ENCODE measurements at regions not wholly inside any gene's neighbourhood (a gene's known extent, or its start where the extent isn't known, plus 50 kb on each side); places are given as distances from the start of the nearest gene placed in this dataset.
"Not testable (repeated sequence)": the region's sequence is repeated elsewhere in the genome, so short reads cannot be mapped to it uniquely, and the experiment has no call there.

DNA sequence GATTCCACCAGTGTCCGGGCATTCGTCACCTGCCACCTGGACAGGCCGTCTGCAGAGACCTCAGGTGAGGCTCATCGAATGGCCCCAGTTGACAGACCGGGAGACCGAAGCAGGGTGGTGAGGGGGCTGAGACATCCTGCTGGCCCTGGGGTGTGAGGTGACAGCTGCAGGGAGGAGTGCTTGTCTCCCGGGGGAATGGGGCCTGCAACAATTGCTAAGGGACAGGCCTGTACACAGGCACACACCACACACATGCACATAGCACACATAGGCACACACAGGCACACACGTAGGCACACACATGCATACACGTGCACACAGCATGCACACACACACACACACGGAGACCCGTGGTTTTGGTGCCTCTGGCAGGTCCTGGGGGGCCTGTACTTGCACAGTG, 4363.9 kb upstream of the TPTE start:
- not testable (repeated sequence) for TF ChIP-seq SP1 (CRISPR knock-in tag; conservative IDR thresholded peaks at IDR 0.05); GTF2I (CRISPR knock-in tag; conservative IDR thresholded peaks at IDR 0.05); ELF4 (CRISPR knock-in tag; IDR thresholded peaks at IDR 0.05; ENCODE audit: low read depth); MYBL2 (CRISPR knock-in tag; IDR thresholded peaks at IDR 0.05); ZNF121 (CRISPR knock-in tag; IDR thresholded peaks at IDR 0.05)
- TF ChIP-seq, protein P1, sequence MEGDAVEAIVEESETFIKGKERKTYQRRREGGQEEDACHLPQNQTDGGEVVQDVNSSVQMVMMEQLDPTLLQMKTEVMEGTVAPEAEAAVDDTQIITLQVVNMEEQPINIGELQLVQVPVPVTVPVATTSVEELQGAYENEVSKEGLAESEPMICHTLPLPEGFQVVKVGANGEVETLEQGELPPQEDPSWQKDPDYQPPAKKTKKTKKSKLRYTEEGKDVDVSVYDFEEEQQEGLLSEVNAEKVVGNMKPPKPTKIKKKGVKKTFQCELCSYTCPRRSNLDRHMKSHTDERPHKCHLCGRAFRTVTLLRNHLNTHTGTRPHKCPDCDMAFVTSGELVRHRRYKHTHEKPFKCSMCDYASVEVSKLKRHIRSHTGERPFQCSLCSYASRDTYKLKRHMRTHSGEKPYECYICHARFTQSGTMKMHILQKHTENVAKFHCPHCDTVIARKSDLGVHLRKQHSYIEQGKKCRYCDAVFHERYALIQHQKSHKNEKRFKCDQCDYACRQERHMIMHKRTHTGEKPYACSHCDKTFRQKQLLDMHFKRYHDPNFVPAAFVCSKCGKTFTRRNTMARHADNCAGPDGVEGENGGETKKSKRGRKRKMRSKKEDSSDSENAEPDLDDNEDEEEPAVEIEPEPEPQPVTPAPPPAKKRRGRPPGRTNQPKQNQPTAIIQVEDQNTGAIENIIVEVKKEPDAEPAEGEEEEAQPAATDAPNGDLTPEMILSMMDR (IDR thresholded peaks at IDR 0.05), result not testable (repeated sequence)
- TF ChIP-seq, protein P2, sequence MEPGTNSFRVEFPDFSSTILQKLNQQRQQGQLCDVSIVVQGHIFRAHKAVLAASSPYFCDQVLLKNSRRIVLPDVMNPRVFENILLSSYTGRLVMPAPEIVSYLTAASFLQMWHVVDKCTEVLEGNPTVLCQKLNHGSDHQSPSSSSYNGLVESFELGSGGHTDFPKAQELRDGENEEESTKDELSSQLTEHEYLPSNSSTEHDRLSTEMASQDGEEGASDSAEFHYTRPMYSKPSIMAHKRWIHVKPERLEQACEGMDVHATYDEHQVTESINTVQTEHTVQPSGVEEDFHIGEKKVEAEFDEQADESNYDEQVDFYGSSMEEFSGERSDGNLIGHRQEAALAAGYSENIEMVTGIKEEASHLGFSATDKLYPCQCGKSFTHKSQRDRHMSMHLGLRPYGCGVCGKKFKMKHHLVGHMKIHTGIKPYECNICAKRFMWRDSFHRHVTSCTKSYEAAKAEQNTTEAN (CRISPR knock-in tag; IDR thresholded peaks at IDR 0.05), result not testable (repeated sequence)
- TF ChIP-seq, protein P3, sequence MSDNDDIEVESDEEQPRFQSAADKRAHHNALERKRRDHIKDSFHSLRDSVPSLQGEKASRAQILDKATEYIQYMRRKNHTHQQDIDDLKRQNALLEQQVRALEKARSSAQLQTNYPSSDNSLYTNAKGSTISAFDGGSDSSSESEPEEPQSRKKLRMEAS (CRISPR knock-in tag; IDR thresholded peaks at IDR 0.05), result not testable (repeated sequence)
- TF ChIP-seq, protein P4, sequence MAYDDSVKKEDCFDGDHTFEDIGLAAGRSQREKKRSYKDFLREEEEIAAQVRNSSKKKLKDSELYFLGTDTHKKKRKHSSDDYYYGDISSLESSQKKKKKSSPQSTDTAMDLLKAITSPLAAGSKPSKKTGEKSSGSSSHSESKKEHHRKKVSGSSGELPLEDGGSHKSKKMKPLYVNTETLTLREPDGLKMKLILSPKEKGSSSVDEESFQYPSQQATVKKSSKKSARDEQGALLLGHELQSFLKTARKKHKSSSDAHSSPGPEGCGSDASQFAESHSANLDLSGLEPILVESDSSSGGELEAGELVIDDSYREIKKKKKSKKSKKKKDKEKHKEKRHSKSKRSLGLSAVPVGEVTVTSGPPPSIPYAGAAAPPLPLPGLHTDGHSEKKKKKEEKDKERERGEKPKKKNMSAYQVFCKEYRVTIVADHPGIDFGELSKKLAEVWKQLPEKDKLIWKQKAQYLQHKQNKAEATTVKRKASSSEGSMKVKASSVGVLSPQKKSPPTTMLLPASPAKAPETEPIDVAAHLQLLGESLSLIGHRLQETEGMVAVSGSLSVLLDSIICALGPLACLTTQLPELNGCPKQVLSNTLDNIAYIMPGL (CRISPR knock-in tag; IDR thresholded peaks at IDR 0.05), result not testable (repeated sequence)
- TF ChIP-seq, protein P5, sequence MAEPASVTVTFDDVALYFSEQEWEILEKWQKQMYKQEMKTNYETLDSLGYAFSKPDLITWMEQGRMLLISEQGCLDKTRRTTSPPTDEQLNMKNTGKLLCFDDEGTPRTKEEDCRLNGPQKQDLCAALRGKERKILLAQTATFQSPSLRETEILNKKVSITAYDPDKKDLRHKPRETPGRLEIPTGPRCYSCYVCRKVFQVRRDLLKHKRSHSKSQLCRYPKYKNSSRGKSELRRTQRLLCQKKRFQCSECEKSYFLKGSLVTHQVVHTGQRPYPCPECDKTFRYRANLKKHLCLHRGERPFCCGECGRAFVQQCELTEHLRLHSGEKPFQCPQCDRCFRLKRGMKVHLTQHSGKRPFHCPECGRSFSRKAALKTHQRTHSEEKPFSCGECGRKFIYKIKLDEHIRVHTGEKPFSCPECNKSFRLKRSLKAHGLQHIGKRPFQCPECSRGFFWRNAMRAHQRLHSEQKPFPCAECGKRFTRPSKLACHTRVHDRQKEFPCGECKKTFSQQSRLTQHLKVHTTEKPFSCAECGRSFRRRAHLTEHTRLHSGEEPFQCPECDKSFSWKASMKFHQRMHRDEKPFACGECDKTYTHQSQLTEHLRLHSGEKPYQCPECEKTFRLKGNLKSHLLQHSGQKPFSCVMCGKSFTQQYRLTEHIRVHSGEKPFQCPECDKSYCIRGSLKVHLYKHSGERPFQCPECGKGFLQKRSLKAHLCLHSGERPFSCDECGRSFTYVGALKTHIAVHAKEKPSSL (CRISPR knock-in tag; conservative IDR thresholded peaks at IDR 0.05), result not testable (repeated sequence)

Data from WTC11 (cell line).